ENCODE measurements at regions not wholly inside any gene's neighbourhood (a gene's known extent, or its start where the extent isn't known, plus 50 kb on each side); places are given as distances from the start of the nearest gene placed in this dataset.
"Not testable (repeated sequence)": the region's sequence is repeated elsewhere in the genome, so short reads cannot be mapped to it uniquely, and the experiment has no call there.

GRCh38 chr5:18465833-18466681, 831.8 kb downstream of the TAF11L14 start:
- TF ChIP-seq TOX (CRISPR knock-in tag; IDR thresholded peaks at IDR 0.05; ENCODE audit: borderline replicate concordance) (no peak), TCF4 (CRISPR knock-in tag; IDR thresholded peaks at IDR 0.05; ENCODE audit: borderline replicate concordance) (no peak), ZFP30 (CRISPR knock-in tag; IDR thresholded peaks at IDR 0.05) (no peak), BACH2 (CRISPR knock-in tag; IDR thresholded peaks at IDR 0.05; ENCODE audit: borderline replicate concordance) (no peak), CSDC2 (CRISPR knock-in tag; IDR thresholded peaks at IDR 0.05) (no peak), ISL1 (CRISPR knock-in tag; IDR thresholded peaks at IDR 0.05) (no peak), ZC3H10 (CRISPR knock-in tag; IDR thresholded peaks at IDR 0.05) (no peak), SNAI2 (CRISPR knock-in tag; IDR thresholded peaks at IDR 0.05) (no peak)
- ATAC-seq = peak; percentile 98

- ATAC-seq = no peak
- TF ChIP-seq CSDC2 (CRISPR knock-in tag; IDR thresholded peaks at IDR 0.05) = no peak
- no peak for TF ChIP-seq PPARA (CRISPR knock-in tag; IDR thresholded peaks at IDR 0.05; ENCODE audit: borderline replicate concordance)
- TF ChIP-seq CSRNP3 (CRISPR knock-in tag; IDR thresholded peaks at IDR 0.05) = no peak
- TF ChIP-seq GLIS3 (CRISPR knock-in tag; IDR thresholded peaks at IDR 0.05) = no peak
- no peak for TF ChIP-seq SNAI2 (CRISPR knock-in tag; IDR thresholded peaks at IDR 0.05)
- no peak for TF ChIP-seq PATZ1 (CRISPR knock-in tag; IDR thresholded peaks at IDR 0.05; ENCODE audit: borderline replicate concordance)
- no peak for TF ChIP-seq ZNF8 (CRISPR knock-in tag; IDR thresholded peaks at IDR 0.05)
- TF ChIP-seq ESRRG (CRISPR knock-in tag; IDR thresholded peaks at IDR 0.05) = no peak
- TF ChIP-seq BACH2 (CRISPR knock-in tag; IDR thresholded peaks at IDR 0.05; ENCODE audit: borderline replicate concordance) = no peak
- no peak for TF ChIP-seq ZC3H10 (CRISPR knock-in tag; IDR thresholded peaks at IDR 0.05)
- no peak for TF ChIP-seq ZFP3 (CRISPR knock-in tag; IDR thresholded peaks at IDR 0.05)
- no peak for TF ChIP-seq RARB (CRISPR knock-in tag; IDR thresholded peaks at IDR 0.05)
- TF ChIP-seq ZNF70 (CRISPR knock-in tag; IDR thresholded peaks at IDR 0.05) = no peak
Observed at GRCh38 chr5:18466731-18467130, 832.5 kb downstream of the TAF11L14 start.

- not testable (repeated sequence) for ATAC-seq
Observed at GRCh38 chr5:18471791-18472190, 837.5 kb downstream of the TAF11L14 start.

GRCh38 chr5:18483451-18483850, 849.2 kb downstream of the TAF11L14 start:
- TF ChIP-seq RARB (CRISPR knock-in tag; IDR thresholded peaks at IDR 0.05) (no peak), SNAI2 (CRISPR knock-in tag; IDR thresholded peaks at IDR 0.05) (no peak), PPARA (CRISPR knock-in tag; IDR thresholded peaks at IDR 0.05; ENCODE audit: borderline replicate concordance) (no peak), GLIS3 (CRISPR knock-in tag; IDR thresholded peaks at IDR 0.05) (no peak), CSDC2 (CRISPR knock-in tag; IDR thresholded peaks at IDR 0.05) (no peak), ZNF8 (CRISPR knock-in tag; IDR thresholded peaks at IDR 0.05) (no peak), ISL1 (CRISPR knock-in tag; IDR thresholded peaks at IDR 0.05) (no peak)
- no peak for ATAC-seq

- ATAC-seq = no peak
- TF ChIP-seq BACH2 (CRISPR knock-in tag; IDR thresholded peaks at IDR 0.05; ENCODE audit: borderline replicate concordance) (no peak), ZC3H10 (CRISPR knock-in tag; IDR thresholded peaks at IDR 0.05) (no peak), ARNTL (CRISPR knock-in tag; IDR thresholded peaks at IDR 0.05; ENCODE audit: borderline replicate concordance, low read depth) (no peak), ZFP30 (CRISPR knock-in tag; IDR thresholded peaks at IDR 0.05) (no peak), ZNF8 (CRISPR knock-in tag; IDR thresholded peaks at IDR 0.05) (no peak), ESRRG (CRISPR knock-in tag; IDR thresholded peaks at IDR 0.05) (no peak), TSHZ2 (CRISPR knock-in tag; IDR thresholded peaks at IDR 0.05) (no peak), ZFP3 (CRISPR knock-in tag; IDR thresholded peaks at IDR 0.05) (no peak), OSR1 (CRISPR knock-in tag; IDR thresholded peaks at IDR 0.05) (no peak), CREB5 (CRISPR knock-in tag; IDR thresholded peaks at IDR 0.05; ENCODE audit: low read depth) (no peak), SNAI2 (CRISPR knock-in tag; IDR thresholded peaks at IDR 0.05) (no peak), TCF4 (CRISPR knock-in tag; IDR thresholded peaks at IDR 0.05; ENCODE audit: borderline replicate concordance) (no peak)
Observed at GRCh38 chr5:18487928-18488480, 853.7 kb downstream of the TAF11L14 start.
